ENCODE measurements at regions not wholly inside any gene's neighbourhood (a gene's known extent, or its start where the extent isn't known, plus 50 kb on each side); places are given as distances from the start of the nearest gene placed in this dataset.

DNA sequence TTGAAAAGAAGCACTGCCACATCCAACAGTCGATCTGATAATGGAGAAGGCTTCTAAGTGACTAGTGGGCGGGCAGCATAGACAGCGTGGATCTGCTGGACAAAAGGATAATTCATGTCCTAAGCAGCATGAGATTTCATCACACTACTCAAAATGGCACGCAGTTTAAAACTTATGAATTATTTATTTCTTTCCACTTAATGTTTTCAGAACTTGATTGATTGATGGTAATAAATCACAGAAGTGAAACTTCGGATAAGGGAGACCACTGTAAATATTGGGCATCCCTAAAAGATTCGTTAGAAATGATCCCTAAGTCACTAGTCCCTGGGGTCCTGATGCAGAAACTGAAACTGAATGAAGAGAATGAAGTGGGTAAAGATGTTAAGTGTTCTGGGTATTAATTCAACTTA, 93.0 kb upstream of the ANK2 start:
- TF ChIP-seq ZNF274 (IDR thresholded peaks at IDR 0.05; ENCODE audit: low read depth, low read length): no peak
- no peak for TF ChIP-seq SUZ12 (IDR thresholded peaks at IDR 0.05; ENCODE audit: extremely low read depth, insufficient read depth, insufficient read length)
- no peak for TF ChIP-seq YY1 (IDR thresholded peaks at IDR 0.05; ENCODE audit: insufficient read depth, insufficient read length)
